H9 (cell line): ENCODE measurements at regions not wholly inside any gene's neighbourhood (a gene's known extent, or its start where the extent isn't known, plus 50 kb on each side); places are given as distances from the start of the nearest gene placed in this dataset.
"Not testable (repeated sequence)": the region's sequence is repeated elsewhere in the genome, so short reads cannot be mapped to it uniquely, and the experiment has no call there.

Experiments used
- DNase-seq: peaks from one replicate; pipeline ENCODE4 v3.0.0-alpha.2; 2017
- H2AFZ ChIP-seq: one replicate; pipeline ENCODE4 v1.6.1; 2013; ENCODE audit warnings: mild to moderate bottlenecking, low read length, control low read depth, moderate library complexity
- H2AK5ac ChIP-seq: 2 replicates; pipeline ENCODE4 v1.6.1; 2013; ENCODE audit warnings: low read length, control low read depth, mixed read lengths; ENCODE audit not compliant: insufficient read length
- H2BK120ac ChIP-seq: one replicate; pipeline ENCODE4 v1.6.1; 2013; ENCODE audit warnings: low read depth, mild to moderate bottlenecking, low read length, control low read depth, inconsistent platforms; ENCODE audit not compliant: poor library complexity, severe bottlenecking
- H2BK12ac ChIP-seq: 2 replicates; pipeline ENCODE4 v1.6.1; 2013; ENCODE audit warnings: low read length, control low read depth, mixed read lengths, low read depth; ENCODE audit not compliant: insufficient read length
- H2BK15ac ChIP-seq: 2 replicates; pipeline ENCODE4 v1.6.1; 2013; ENCODE audit warnings: low read depth, low read length, control low read depth
- H2BK20ac ChIP-seq: one replicate; pipeline ENCODE4 v1.6.1; 2013; ENCODE audit warnings: low read depth, mild to moderate bottlenecking, low read length, control low read depth, inconsistent platforms; ENCODE audit not compliant: poor library complexity, severe bottlenecking
- H2BK5ac ChIP-seq: 2 replicates; pipeline ENCODE4 v1.6.1; 2013; ENCODE audit warnings: low read length, control low read depth, mixed read lengths; ENCODE audit not compliant: insufficient read length
- H3K14ac ChIP-seq: 2 replicates; pipeline ENCODE4 v1.6.1; 2013; ENCODE audit warnings: low read length, control low read depth; ENCODE audit not compliant: insufficient read depth
- H3K18ac ChIP-seq: 2 replicates; pipeline ENCODE4 v1.6.1; 2013; ENCODE audit warnings: low read depth, mild to moderate bottlenecking, mixed read lengths, low read length, control low read depth; ENCODE audit not compliant: insufficient read length
- H3K23ac ChIP-seq: 2 replicates; pipeline ENCODE4 v1.6.1; 2013; ENCODE audit warnings: low read length, control low read depth, mixed read lengths, low read depth; ENCODE audit not compliant: insufficient read length
- H3K23me2 ChIP-seq: 2 replicates; pipeline ENCODE4 v1.6.1; 2013; ENCODE audit warnings: low read depth, mild to moderate bottlenecking, mixed read lengths, low read length, control low read depth; ENCODE audit not compliant: insufficient read length, poor library complexity, severe bottlenecking
- H3K27ac ChIP-seq: 2 replicates; pipeline ENCODE4 v1.5.1; 2013; ENCODE audit warnings: low read length, control low read depth, mixed read lengths, low read depth; ENCODE audit not compliant: insufficient read length
- H3K27me3 ChIP-seq: 2 replicates; pipeline ENCODE4 v1.6.1; 2013; ENCODE audit warnings: low read length, control low read depth, inconsistent platforms; ENCODE audit not compliant: insufficient read depth
- H3K4ac ChIP-seq: 2 replicates; pipeline ENCODE4 v1.6.1; 2013; ENCODE audit warnings: low read depth, mild to moderate bottlenecking, control low read depth, inconsistent platforms, low read length, moderate library complexity
- H3K4me1 ChIP-seq: 2 replicates; pipeline ENCODE4 v1.6.1; 2013; ENCODE audit warnings: low read length, control low read depth, inconsistent platforms; ENCODE audit not compliant: insufficient read depth
- H3K4me2 ChIP-seq: 2 replicates; pipeline ENCODE4 v1.6.1; 2013; ENCODE audit warnings: low read length, control low read depth, mixed read lengths; ENCODE audit not compliant: insufficient read length, insufficient read depth
- H3K56ac ChIP-seq: 2 replicates; pipeline ENCODE4 v1.6.1; 2013; ENCODE audit warnings: low read depth, mild to moderate bottlenecking, mixed read lengths, low read length, control low read depth; ENCODE audit not compliant: insufficient read length
- H3K79me1 ChIP-seq: 2 replicates; pipeline ENCODE4 v1.6.1; 2013; ENCODE audit warnings: low read depth, mild to moderate bottlenecking, moderate library complexity, low read length, control low read depth, inconsistent platforms; ENCODE audit not compliant: insufficient read depth, poor library complexity, severe bottlenecking
- H3K79me2 ChIP-seq: 2 replicates; pipeline ENCODE4 v1.6.1; 2013; ENCODE audit warnings: low read length, control low read depth, inconsistent platforms; ENCODE audit not compliant: insufficient read depth
- H3K9ac ChIP-seq: 2 replicates; pipeline ENCODE4 v1.6.1; 2013; ENCODE audit warnings: low read length, control low read depth, mixed read lengths; ENCODE audit not compliant: insufficient read length; ENCODE audit errors: extremely low read depth
- H3K9me3 ChIP-seq: one replicate; pipeline ENCODE4 v1.6.1; 2013; ENCODE audit warnings: low read depth, low read length, inconsistent platforms; ENCODE audit not compliant: control insufficient read depth
- H3T11ph ChIP-seq: one replicate; pipeline ENCODE4 v1.6.1; 2013; ENCODE audit warnings: mild to moderate bottlenecking, low read length, control low read depth, inconsistent platforms
- H4K20me1 ChIP-seq: one replicate; pipeline ENCODE4 v1.6.1; 2013; ENCODE audit not compliant: control insufficient read depth, insufficient read length, insufficient read depth
- H4K5ac ChIP-seq: 2 replicates; pipeline ENCODE4 v1.6.1; 2013; ENCODE audit warnings: low read depth, mild to moderate bottlenecking, mixed read lengths, low read length, control low read depth; ENCODE audit not compliant: insufficient read length
- H4K8ac ChIP-seq: replicated peaks from 2 replicates; pipeline ENCODE4 v1.6.1; 2013; ENCODE audit warnings: low read length, control low read depth, mixed read lengths, low read depth; ENCODE audit not compliant: insufficient read length
- H4K91ac ChIP-seq: 2 replicates; pipeline ENCODE4 v1.6.1; 2013; ENCODE audit warnings: low read depth, mild to moderate bottlenecking, moderate library complexity, mixed read lengths, low read length, control low read depth; ENCODE audit not compliant: insufficient read length
- H3K27ac Mint-ChIP-seq, 3 experiments: 2 replicates in 2 of 3; 3 replicates in 1 of 3; pipeline ENCODE4 v1.8.0; 2020 to 2021; ENCODE audit warnings: mixed read lengths in 3 of 3, mild to moderate bottlenecking in 1 of 3, moderate library complexity in 1 of 3
- H3K27me3 Mint-ChIP-seq: 2 replicates; pipeline ENCODE4 v1.8.0; 2021; ENCODE audit warnings: low read depth, mild to moderate bottlenecking, moderate library complexity, mixed read lengths
- H3K36me3 Mint-ChIP-seq, 3 experiments: 2 replicates in 2 of 3; 3 replicates in 1 of 3; pipeline ENCODE4 v1.8.0; 2020 to 2021; ENCODE audit warnings: low read depth in 3 of 3, mixed read lengths in 3 of 3; ENCODE audit not compliant: insufficient read depth in 1 of 3
- H3K4me1 Mint-ChIP-seq, 2 experiments: 2 replicates each; pipeline ENCODE4 v1.8.0; 2020; ENCODE audit warnings: mixed read lengths in 2 of 2
- H3K4me3 Mint-ChIP-seq, 2 experiments: 2 replicates in 1 of 2; 3 replicates in 1 of 2; pipeline ENCODE4 v1.8.0; 2020 to 2021; ENCODE audit warnings: mild to moderate bottlenecking in 2 of 2, mixed read lengths in 2 of 2, moderate library complexity in 1 of 2
- H3K9me3 Mint-ChIP-seq, 2 experiments: 2 replicates in 1 of 2; 3 replicates in 1 of 2; pipeline ENCODE4 v1.8.0; 2020; ENCODE audit warnings: mild to moderate bottlenecking in 2 of 2, mixed read lengths in 2 of 2, moderate library complexity in 1 of 2
- CTCF ChIP-seq: fragments of 200-600 bp; sonication (generic); conservative IDR thresholded peaks from 3 replicates; pipeline ENCODE4 v1.8.0; 2021; ENCODE audit warnings: antibody characterized with exemption, mild to moderate bottlenecking
- WGBS: extraction: QIAGEN DNeasy Blood & Tissue Kit; methylation state at CpG from one replicate; pipeline ENCODE4 v1.1.7; 2013; ENCODE audit warnings: missing lambda C conversion rate, low lambda C conversion rate, mixed read lengths; ENCODE audit not compliant: insufficient read length; ENCODE audit errors: extremely low coverage; 5-methylcytosine and 5-hydroxymethylcytosine counted together

- no peaks in the 10 kb centered on the region for H3K79me1 ChIP-seq
- TF ChIP-seq CTCF: no peak
- no peak overlapping the region for H3K4ac ChIP-seq
- H3K27ac ChIP-seq: no peak overlapping the region
- no peak overlapping the region for H3T11ph ChIP-seq
- no peak overlapping the region for H2BK120ac ChIP-seq
- no peak overlapping the region for H3K4me3 Mint-ChIP-seq
- peaks cover 3% of the 10 kb centered on the region; the same call in 1 of the 2 replicates for H3K27me3 Mint-ChIP-seq
- no peak overlapping the region for H2BK12ac ChIP-seq
- H3K23ac ChIP-seq: no peak overlapping the region
- no peaks in the 10 kb centered on the region for H3K4me1 ChIP-seq
- H3K79me2 ChIP-seq: no peaks in the 10 kb centered on the region
- no peak overlapping the region for H3K4me2 ChIP-seq
- no peak overlapping the region for H2BK5ac ChIP-seq
- no peaks in the 10 kb centered on the region for H4K20me1 ChIP-seq
- H2BK20ac ChIP-seq: no peak overlapping the region
- no peak overlapping the region for H4K5ac ChIP-seq
- no peak overlapping the region for H3K56ac ChIP-seq
- no peaks in the 10 kb centered on the region for H3K23me2 ChIP-seq
- no peak overlapping the region for H2AK5ac ChIP-seq
- no peak overlapping the region for H2AFZ ChIP-seq
- no peaks in the 10 kb centered on the region for H3K36me3 Mint-ChIP-seq
- H3K18ac ChIP-seq: no peak overlapping the region
- no peaks in the 10 kb centered on the region for H3K27me3 ChIP-seq
- H3K9me3 Mint-ChIP-seq: no peaks in the 10 kb centered on the region
- H2BK15ac ChIP-seq: no peak overlapping the region
- 0 out of 7 replicates have a peak overlapping the region, but pooled peaks of 1 of the 3 experiments have one; percentile 14 for H3K27ac Mint-ChIP-seq
- H3K9me3 ChIP-seq: no peaks in the 10 kb centered on the region
- no peak overlapping the region for H3K14ac ChIP-seq
- H4K8ac ChIP-seq: no peak overlapping the region
- DNase-seq: no peak
- no peak overlapping the region for H4K91ac ChIP-seq
- no peak overlapping the region for H3K9ac ChIP-seq
- WGBS: no CpG with 5 or more reads among the region's 8 CpGs
- H3K4me1 Mint-ChIP-seq: peaks cover 12 to 15% of the 10 kb centered on the region in 2 experiments
Observed at GRCh38 chr20:47960277-47960676, 175.0 kb upstream of the SULF2 start.

GRCh38 chr20:47957989-47958801, 172.9 kb upstream of the SULF2 start:
- not testable (repeated sequence) for H3K36me3 Mint-ChIP-seq, H4K8ac ChIP-seq, H4K91ac ChIP-seq, DNase-seq, H2BK15ac ChIP-seq, H2BK12ac ChIP-seq, H3K23me2 ChIP-seq, H2BK20ac ChIP-seq, H3K4me1 ChIP-seq, H2AK5ac ChIP-seq, H2AFZ ChIP-seq, H3K27ac Mint-ChIP-seq, H3K4me2 ChIP-seq, H2BK120ac ChIP-seq, H3K4me1 Mint-ChIP-seq, H3K18ac ChIP-seq, H3K27ac ChIP-seq, H3K9me3 ChIP-seq, H3K4ac ChIP-seq, H3K23ac ChIP-seq, H3K79me1 ChIP-seq, H3K79me2 ChIP-seq, H3K9ac ChIP-seq, H4K20me1 ChIP-seq, H3K56ac ChIP-seq, H3T11ph ChIP-seq, H3K27me3 ChIP-seq, H3K9me3 Mint-ChIP-seq, H2BK5ac ChIP-seq, H4K5ac ChIP-seq, H3K27me3 Mint-ChIP-seq, H3K4me3 Mint-ChIP-seq, H3K14ac ChIP-seq
- WGBS: no CpG with 5 or more reads among the region's 16 CpGs
